Psoas muscle (tissue), 7 donors: ENCODE measurements at regions not wholly inside any gene's neighbourhood (a gene's known extent, or its start where the extent isn't known, plus 50 kb on each side); places are given as distances from the start of the nearest gene placed in this dataset.

Experiments
- ATAC-seq, 4 donors: fragments of 200-7000 bp; cut with Tn5 transposase; one replicate each; pipeline ENCODE4 v1.9.1; 2020; ENCODE audit warnings: moderate library complexity in 3 of 4, mild to moderate bottlenecking in 2 of 4
- DNase-seq, 2 donors: peaks; one replicate each; pipeline ENCODE4 v3.0.0-alpha.2; 2020
- H3K27ac ChIP-seq: fragments of 200-600 bp; one replicate; pipeline ENCODE4 v1.8.0; 2022
- H3K27me3 ChIP-seq, 3 donors: fragments of 200-600 bp in 1 of 3; one replicate each; pipeline versions ENCODE4 v1.6.1 to v1.8.0; 2013 to 2022; ENCODE audit warnings: low read length in 2 of 3, mild to moderate bottlenecking in 2 of 3, moderate library complexity in 1 of 3; ENCODE audit not compliant: insufficient read depth in 3 of 3
- H3K36me3 ChIP-seq, 2 donors: fragments of 200-600 bp in 1 of 2; one replicate each; pipeline versions ENCODE4 v1.6.1 to v1.8.0; 2013 to 2022; ENCODE audit warnings: low read depth in 1 of 2, mild to moderate bottlenecking in 1 of 2, moderate library complexity in 1 of 2; ENCODE audit not compliant: insufficient read depth in 1 of 2
- H3K4me1 ChIP-seq: fragments of 200-600 bp; one replicate; pipeline ENCODE4 v1.8.0; 2022
- H3K4me3 ChIP-seq: fragments of 200-600 bp; one replicate; pipeline ENCODE4 v1.8.0; 2022; ENCODE audit warnings: mild to moderate bottlenecking
- H3K9me3 ChIP-seq: fragments of 200-600 bp; one replicate; pipeline ENCODE4 v1.8.0; 2022
- CTCF ChIP-seq: fragments of 200-600 bp; IDR thresholded peaks from one replicate; pipeline ENCODE4 v1.8.0; 2022; ENCODE audit warnings: antibody characterized with exemption
- WGBS, 3 donors: extraction: QIAGEN DNeasy Blood & Tissue Kit; methylation state at CpG; one replicate each; pipeline versions ENCODE4 v1.1.6 to v1.1.7; 2013; 5-methylcytosine and 5-hydroxymethylcytosine counted together
- intact Hi-C, 2 donors: fragments of 100-400 bp; cut with DNase I; formaldehyde crosslinking; loops; one replicate each; pipeline versions ENCODE4 v1.11.0 to v1.14.2; 2022
- donor health status: healthy with polysubstance abuse.
- donor health status: DM: no; HTN: no; CAD: no; lungs with moderate emphysema.
- donor health status: Bipolar disorder and iron deficiency.
- donor health status: healthy.
- donor health status: DM: yes; HTN: yes; CAD: no.
- donor health status: DM: no; HTN: no; CAD: no.
- donor health status: DM: yes; HTN: yes; CAD: no.

- H3K36me3 ChIP-seq: no peaks in the 10 kb centered on the region
- no peak overlapping the region for H3K27ac ChIP-seq
- intact Hi-C loops: no loop called here
- TF ChIP-seq CTCF: no peak
- WGBS, 3 donors: 75 to 78% (median 77%) methylated on average over 2 of the region's 2 CpGs
- no peaks in the 10 kb centered on the region for H3K27me3 ChIP-seq
- no peaks in the 10 kb centered on the region for H3K9me3 ChIP-seq
- no peak overlapping the region for H3K4me3 ChIP-seq
- no peak for DNase-seq
- no peak for ATAC-seq
- H3K4me1 ChIP-seq: no peaks in the 10 kb centered on the region
Measured at GRCh38 chr1:103208844-103209243, 100.5 kb upstream of the COL11A1 start.

- Histone ChIP-seq H3K9me3 (no peaks in the 10 kb centered on the region), H3K27ac (no peak overlapping the region), H3K36me3 (no peaks in the 10 kb centered on the region), H3K4me1 (no peaks in the 10 kb centered on the region), H3K4me3 (no peak overlapping the region), H3K27me3 (no peaks in the 10 kb centered on the region)
- ATAC-seq (no peak), DNase-seq (no peak)
- intact Hi-C loops: no loop called here
- whole genome bisulfite sequencing, 3 donors: 60 to 67% (median 63%) methylated on average over 1 of the region's 1 CpG
- TF ChIP-seq CTCF: no peak
Measured at GRCh38 chr1:103199001-103199400, 90.7 kb upstream of the COL11A1 start.

- Histone ChIP-seq H3K4me1 (no peaks in the 10 kb centered on the region), H3K36me3 (no peaks in the 10 kb centered on the region), H3K27me3 (no peaks in the 10 kb centered on the region), H3K4me3 (no peak overlapping the region), H3K27ac (no peak overlapping the region), H3K9me3 (no peaks in the 10 kb centered on the region)
- ATAC-seq (no peak), DNase-seq (no peak)
- intact Hi-C loops: no loop called here
- WGBS, 3 donors: 66 to 76% (median 71%) methylated on average over 2 of the region's 2 CpGs
- TF ChIP-seq CTCF: no peak
Measured at GRCh38 chr1:103198076-103198475, 89.8 kb upstream of the COL11A1 start.

- Histone ChIP-seq H3K4me3 (no peak overlapping the region), H3K36me3 (no peaks in the 10 kb centered on the region), H3K27ac (no peak overlapping the region), H3K4me1 (no peaks in the 10 kb centered on the region), H3K9me3 (no peaks in the 10 kb centered on the region), H3K27me3 (no peaks in the 10 kb centered on the region)
- no peak for TF ChIP-seq CTCF
- DNase-seq: no peak
- no peak for ATAC-seq
- 67 to 85% (median 75%) methylated on average over 2 of the region's 2 CpGs for WGBS, 3 donors
- intact Hi-C loops: no loop called here
Measured at GRCh38 chr1:103197216-103197615, 88.9 kb upstream of the COL11A1 start.

- no peaks in the 10 kb centered on the region for H3K4me1 ChIP-seq
- H3K9me3 ChIP-seq: no peaks in the 10 kb centered on the region
- intact Hi-C loops: no loop called here
- no peak for TF ChIP-seq CTCF
- no peak overlapping the region for H3K27ac ChIP-seq
- ATAC-seq (no peak), DNase-seq (no peak)
- no peaks in the 10 kb centered on the region for H3K27me3 ChIP-seq
- no peak overlapping the region for H3K4me3 ChIP-seq
- 39 to 49% (median 42%) methylated on average over 4 of the region's 4 CpGs for WGBS, 3 donors
- no peaks in the 10 kb centered on the region for H3K36me3 ChIP-seq
Measured at GRCh38 chr1:103194984-103195383, 86.7 kb upstream of the COL11A1 start.
